Trophoblast cell (in vitro differentiated cells and primary cell): ENCODE measurements at regions not wholly inside any gene's neighbourhood (a gene's known extent, or its start where the extent isn't known, plus 50 kb on each side); places are given as distances from the start of the nearest gene placed in this dataset.
"Not testable (repeated sequence)": the region's sequence is repeated elsewhere in the genome, so short reads cannot be mapped to it uniquely, and the experiment has no call there.

ENCODE experiments used
- DNase-seq, 2 donors: peaks; one replicate each; pipeline ENCODE4 v3.0.0-alpha.2; 2016
- H2AFZ ChIP-seq: 2 replicates; pipeline ENCODE4 v1.6.1; 2013; ENCODE audit warnings: low read length, moderate library complexity, mild to moderate bottlenecking; ENCODE audit not compliant: insufficient read depth, poor library complexity
- H2AK5ac ChIP-seq: 2 replicates; pipeline ENCODE4 v1.6.1; 2013; ENCODE audit warnings: mild to moderate bottlenecking, low read length
- H2BK120ac ChIP-seq: 2 replicates; pipeline ENCODE4 v1.6.1; 2013; ENCODE audit warnings: low read length, mild to moderate bottlenecking, moderate library complexity; ENCODE audit not compliant: insufficient read depth, poor library complexity
- H2BK12ac ChIP-seq: 2 replicates; pipeline ENCODE4 v1.6.1; 2013; ENCODE audit warnings: mild to moderate bottlenecking, low read length, moderate library complexity
- H2BK5ac ChIP-seq: 2 replicates; pipeline ENCODE4 v1.6.1; 2013; ENCODE audit warnings: low read length, low read depth, moderate library complexity, mild to moderate bottlenecking; ENCODE audit not compliant: poor library complexity
- H3K14ac ChIP-seq: 2 replicates; pipeline ENCODE4 v1.6.1; 2013; ENCODE audit warnings: mild to moderate bottlenecking, low read length
- H3K18ac ChIP-seq: 2 replicates; pipeline ENCODE4 v1.6.1; 2013; ENCODE audit warnings: mild to moderate bottlenecking, low read length
- H3K23ac ChIP-seq: 2 replicates; pipeline ENCODE4 v1.6.1; 2013; ENCODE audit warnings: low read length
- H3K27ac ChIP-seq: 2 replicates; pipeline ENCODE4 v1.5.1; 2013; ENCODE audit warnings: low read depth, mild to moderate bottlenecking, inconsistent platforms, low read length, moderate library complexity
- H3K27me3 ChIP-seq: 2 replicates; pipeline ENCODE4 v1.6.1; 2013; ENCODE audit warnings: inconsistent platforms, mild to moderate bottlenecking, low read length, moderate library complexity; ENCODE audit not compliant: insufficient read depth
- H3K36me3 ChIP-seq, 2 experiments: 1 replicate in 1 of 2; 2 replicates in 1 of 2; pipeline ENCODE4 v1.6.1; 2013; ENCODE audit warnings: low read length in 2 of 2, mild to moderate bottlenecking in 2 of 2, moderate library complexity in 1 of 2; ENCODE audit not compliant: insufficient read depth in 2 of 2, control insufficient read depth in 1 of 2
- H3K4ac ChIP-seq: 2 replicates; pipeline ENCODE4 v1.6.1; 2013; ENCODE audit warnings: low read depth, mild to moderate bottlenecking, low read length, moderate library complexity
- H3K4me1 ChIP-seq, 2 experiments: 1 replicate in 1 of 2; 2 replicates in 1 of 2; pipeline ENCODE4 v1.6.1; 2013; ENCODE audit warnings: low read length in 2 of 2, mild to moderate bottlenecking in 2 of 2, moderate library complexity in 1 of 2; ENCODE audit not compliant: insufficient read depth in 2 of 2, control insufficient read depth in 1 of 2
- H3K4me2 ChIP-seq: 2 replicates; pipeline ENCODE4 v1.6.1; 2013; ENCODE audit warnings: inconsistent platforms, mild to moderate bottlenecking, low read length, moderate library complexity
- H3K4me3 ChIP-seq: 2 replicates; pipeline ENCODE4 v1.5.1; 2013; ENCODE audit warnings: mild to moderate bottlenecking, low read depth, low read length, inconsistent platforms
- H3K79me1 ChIP-seq: one replicate; pipeline ENCODE4 v1.6.1; 2013; ENCODE audit warnings: low read length
- H3K79me2 ChIP-seq: 2 replicates; pipeline ENCODE4 v1.6.1; 2013; ENCODE audit warnings: low read length, mild to moderate bottlenecking; ENCODE audit not compliant: control insufficient read depth, insufficient read depth, poor library complexity
- H3K9ac ChIP-seq: 2 replicates; pipeline ENCODE4 v1.6.1; 2013; ENCODE audit warnings: mild to moderate bottlenecking, low read length
- H3K9me3 ChIP-seq: 2 replicates; pipeline ENCODE4 v1.6.1; 2013; ENCODE audit warnings: low read depth, mild to moderate bottlenecking, control low read depth, inconsistent platforms, low read length; ENCODE audit not compliant: insufficient read depth
- H4K12ac ChIP-seq: 2 replicates; pipeline ENCODE4 v1.6.1; 2013; ENCODE audit warnings: low read depth, mild to moderate bottlenecking, low read length, moderate library complexity
- H4K8ac ChIP-seq: 2 replicates; pipeline ENCODE4 v1.6.1; 2013; ENCODE audit warnings: low read depth, mild to moderate bottlenecking, low read length, moderate library complexity
- H4K91ac ChIP-seq: one replicate; pipeline ENCODE4 v1.6.1; 2013; ENCODE audit warnings: low read depth, mild to moderate bottlenecking, low read length, moderate library complexity
- WGBS: extraction: QIAGEN DNeasy Blood & Tissue Kit; methylation state at CpG from one replicate; pipeline ENCODE4 v1.1.7; 2013; ENCODE audit warnings: missing lambda C conversion rate; ENCODE audit not compliant: insufficient read length, insufficient coverage; ENCODE audit errors: extremely low coverage; 5-methylcytosine and 5-hydroxymethylcytosine counted together

- H3K23ac ChIP-seq, H2AFZ ChIP-seq, H2AK5ac ChIP-seq, H4K91ac ChIP-seq, H4K12ac ChIP-seq, DNase-seq, H3K9me3 ChIP-seq, H4K8ac ChIP-seq, H2BK5ac ChIP-seq, H3K18ac ChIP-seq, H3K27me3 ChIP-seq, H3K4me3 ChIP-seq, H3K14ac ChIP-seq, H3K4me1 ChIP-seq, H2BK120ac ChIP-seq, H3K27ac ChIP-seq, H3K79me1 ChIP-seq, H3K4me2 ChIP-seq, H3K4ac ChIP-seq, H3K79me2 ChIP-seq, H3K36me3 ChIP-seq, H3K9ac ChIP-seq, H2BK12ac ChIP-seq: not testable (repeated sequence)
- WGBS = no CpG with 5 or more reads among the region's 6 CpGs
Observed at GRCh38 chr12:73877291-73877690, 660.3 kb upstream of the ATXN7L3B start.

- Histone ChIP-seq H3K18ac (no peak overlapping the region), H3K27ac (no peak overlapping the region), H2BK12ac (no peak overlapping the region), H3K4ac (no peak overlapping the region), H4K91ac (no peak overlapping the region), H3K79me2 (no peaks in the 10 kb centered on the region), H2AK5ac (no peak overlapping the region), H3K36me3 (no peaks in the 10 kb centered on the region), H4K8ac (no peak overlapping the region), H2AFZ (no peak overlapping the region), H3K9me3 (no peaks in the 10 kb centered on the region), H3K4me3 (no peak overlapping the region), H3K4me2 (no peak overlapping the region), H3K23ac (no peak overlapping the region), H3K14ac (no peak overlapping the region), H3K27me3 (no peaks in the 10 kb centered on the region), H2BK120ac (no peak overlapping the region), H4K12ac (no peak overlapping the region), H3K79me1 (no peaks in the 10 kb centered on the region), H3K9ac (no peak overlapping the region), H3K4me1 (no peaks in the 10 kb centered on the region), H2BK5ac (no peak overlapping the region)
- DNase-seq = no peak
- no CpG with 5 or more reads among the region's 1 CpG for WGBS
Observed at GRCh38 chr12:73892201-73892600, 645.4 kb upstream of the ATXN7L3B start.

- H2BK120ac ChIP-seq = no peak overlapping the region
- no peak overlapping the region for H3K14ac ChIP-seq
- no peak overlapping the region for H4K8ac ChIP-seq
- no peak overlapping the region for H3K4me2 ChIP-seq
- no peaks in the 10 kb centered on the region for H3K36me3 ChIP-seq
- no peak overlapping the region for H3K23ac ChIP-seq
- no peak overlapping the region for H4K12ac ChIP-seq
- H3K9ac ChIP-seq = no peak overlapping the region
- no CpG with 5 or more reads among the region's 4 CpGs for WGBS
- DNase-seq = no peak
- no peaks in the 10 kb centered on the region for H3K4me1 ChIP-seq
- no peak overlapping the region for H2AFZ ChIP-seq
- no peak overlapping the region for H4K91ac ChIP-seq
- no peak overlapping the region for H2BK5ac ChIP-seq
- H3K27ac ChIP-seq = no peak overlapping the region
- H3K79me2 ChIP-seq = no peaks in the 10 kb centered on the region
- H3K9me3 ChIP-seq = no peaks in the 10 kb centered on the region
- H3K4ac ChIP-seq = no peak overlapping the region
- H3K27me3 ChIP-seq = no peaks in the 10 kb centered on the region
- H3K4me3 ChIP-seq = no peak overlapping the region
- H3K79me1 ChIP-seq = no peaks in the 10 kb centered on the region
- H3K18ac ChIP-seq = no peak overlapping the region
- no peak overlapping the region for H2AK5ac ChIP-seq
- H2BK12ac ChIP-seq = no peak overlapping the region
Observed at GRCh38 chr12:73898645-73899044, 639.0 kb upstream of the ATXN7L3B start.

GRCh38 chr12:73902260-73902659, 635.4 kb upstream of the ATXN7L3B start:
- H2AFZ ChIP-seq = no peak overlapping the region
- no peak overlapping the region for H3K9ac ChIP-seq
- no peaks in the 10 kb centered on the region for H3K79me1 ChIP-seq
- no peak overlapping the region for H4K12ac ChIP-seq
- H3K9me3 ChIP-seq = no peaks in the 10 kb centered on the region
- H3K4me2 ChIP-seq = no peak overlapping the region
- no peaks in the 10 kb centered on the region for H3K79me2 ChIP-seq
- no peak overlapping the region for H2BK5ac ChIP-seq
- WGBS = no CpG with 5 or more reads among the region's 2 CpGs
- H4K91ac ChIP-seq = no peak overlapping the region
- H3K36me3 ChIP-seq = no peaks in the 10 kb centered on the region
- no peak overlapping the region for H4K8ac ChIP-seq
- H2BK12ac ChIP-seq = no peak overlapping the region
- no peak overlapping the region for H3K23ac ChIP-seq
- no peak overlapping the region for H3K27ac ChIP-seq
- no peak for DNase-seq
- H3K4me3 ChIP-seq = no peak overlapping the region
- no peak overlapping the region for H3K18ac ChIP-seq
- H3K27me3 ChIP-seq = no peaks in the 10 kb centered on the region
- H2AK5ac ChIP-seq = no peak overlapping the region
- H3K4me1 ChIP-seq = no peaks in the 10 kb centered on the region
- no peak overlapping the region for H3K14ac ChIP-seq
- no peak overlapping the region for H3K4ac ChIP-seq
- no peak overlapping the region for H2BK120ac ChIP-seq
